ENCODE measurements at regions not wholly inside any gene's neighbourhood (a gene's known extent, or its start where the extent isn't known, plus 50 kb on each side); places are given as distances from the start of the nearest gene placed in this dataset.

- intact Hi-C loops (cut with micrococcal nuclease), result no loop called here
- ATAC-seq (no peak), DNase-seq (ENCODE audit: low read depth, low spot score) (no peak)
- Histone ChIP-seq H3K9ac (ENCODE audit: low read length) (no peak overlapping the region), H3K4me3 (replicated peaks in 1 of 2; ENCODE audit: low read depth in 1 of 2, low read length in 2 of 2) (no peak overlapping the region), H3K36me3 (ENCODE audit: control insufficient read depth in 1 of 2, insufficient read depth in 2 of 2, low read length in 2 of 2) (no peaks in the 10 kb centered on the region), H3K4me1 (ENCODE audit: control insufficient read depth in 1 of 2, insufficient read depth in 2 of 2, low read length in 2 of 2) (no peaks in the 10 kb centered on the region), H4K20me1 (ENCODE audit: insufficient read depth) (no peaks in the 10 kb centered on the region), H3K27ac (ENCODE audit: low read depth, low read length) (no peak overlapping the region), H3K4me2 (ENCODE audit: low read length) (no peak overlapping the region), H2AFZ (ENCODE audit: low read depth, low read length, poor library complexity, severe bottlenecking) (no peak overlapping the region), H3K27me3 (ENCODE audit: insufficient read depth, low read length) (peaks cover 10% of the 10 kb centered on the region; the same call in 1 of the 2 replicates), H3K9me2 (ENCODE audit: insufficient read depth) (no peaks in the 10 kb centered on the region), H3K9me3 (ENCODE audit: control insufficient read depth in 1 of 2, insufficient read depth in 1 of 2, low read depth in 1 of 2, low read length in 2 of 2) (no peaks in the 10 kb centered on the region), H3K79me2 (ENCODE audit: insufficient read depth, low read length) (no peaks in the 10 kb centered on the region)
- no peak for TF ChIP-seq JUND (IDR thresholded peaks at IDR 0.05)
- TF ChIP-seq EGR1 (IDR thresholded peaks at IDR 0.05; ENCODE audit: low read depth), result no peak
- TF ChIP-seq TCF7L2 (IDR thresholded peaks at IDR 0.05; ENCODE audit: borderline replicate concordance, extremely low read depth, insufficient read depth, insufficient read length), result no peak
- TF ChIP-seq POLR2A (IDR thresholded peaks at IDR 0.05; ENCODE audit: borderline replicate concordance, extremely low read depth, insufficient read depth, insufficient read length), result no peak
- no peak for TF ChIP-seq RAD21 (IDR thresholded peaks at IDR 0.05; ENCODE audit: low read depth)
- TF ChIP-seq SRF (IDR thresholded peaks at IDR 0.05; ENCODE audit: low read depth), result no peak
- ChIA-PET CTCF (no interaction called here), POLR2A (no interaction called here), RAD21 (ENCODE audit: low non-redundant PET in 1 of 2, low total read pairs in 2 of 2, uncharacterized antibody in 2 of 2, unreplicated experiment in 2 of 2) (no interaction called here)
- no TSS peak for BruUV-seq (replicated peaks)
Measured at GRCh38 chr15:93159930-93160329, 70.9 kb upstream of the RGMA start.

- TF ChIP-seq SIN3A (IDR thresholded peaks at IDR 0.05; ENCODE audit: low read depth) (no peak), CBX3 (IDR thresholded peaks at IDR 0.05; ENCODE audit: low read depth) (no peak), POLR2A (IDR thresholded peaks at IDR 0.05; ENCODE audit: borderline replicate concordance, extremely low read depth, insufficient read depth, insufficient read length) (no peak)
- Histone ChIP-seq H2AFZ (ENCODE audit: low read depth, low read length, poor library complexity, severe bottlenecking) (no peak overlapping the region), H3K79me2 (ENCODE audit: insufficient read depth, low read length) (no peaks in the 10 kb centered on the region), H3K9me2 (ENCODE audit: insufficient read depth) (no peaks in the 10 kb centered on the region), H3K4me3 (replicated peaks in 1 of 2; ENCODE audit: low read depth in 1 of 2, low read length in 2 of 2) (no peak overlapping the region), H3K27ac (ENCODE audit: low read depth, low read length) (no peak overlapping the region), H4K20me1 (ENCODE audit: insufficient read depth) (no peaks in the 10 kb centered on the region), H3K9me3 (ENCODE audit: control insufficient read depth in 1 of 2, insufficient read depth in 1 of 2, low read depth in 1 of 2, low read length in 2 of 2) (no peaks in the 10 kb centered on the region), H3K4me1 (ENCODE audit: control insufficient read depth in 1 of 2, insufficient read depth in 2 of 2, low read length in 2 of 2) (no peaks in the 10 kb centered on the region), H3K4me2 (ENCODE audit: low read length) (no peak overlapping the region), H3K27me3 (ENCODE audit: insufficient read depth, low read length) (no peaks in the 10 kb centered on the region), H3K9ac (ENCODE audit: low read length) (no peak overlapping the region), H3K36me3 (ENCODE audit: control insufficient read depth in 1 of 2, insufficient read depth in 2 of 2, low read length in 2 of 2) (no peaks in the 10 kb centered on the region)
- DNase-seq (ENCODE audit: low read depth, low spot score) (no peak), ATAC-seq (no peak)
- RAD21 ChIA-PET (ENCODE audit: low non-redundant PET in 1 of 2, low total read pairs in 2 of 2, uncharacterized antibody in 2 of 2, unreplicated experiment in 2 of 2), result no interaction called here
- intact Hi-C loops (cut with micrococcal nuclease), result no loop called here
- CTCF ChIA-PET, result no interaction called here
- POLR2A ChIA-PET, result no interaction called here
- no TSS peak for BruUV-seq (replicated peaks)
Measured at GRCh38 chr15:93158097-93158900, 69.3 kb upstream of the RGMA start.
